Right ventricle myocardium superior (tissue), 1 donor: ENCODE measurements at regions not wholly inside any gene's neighbourhood (a gene's known extent, or its start where the extent isn't known, plus 50 kb on each side); places are given as distances from the start of the nearest gene placed in this dataset.

Experiments used
- ATAC-seq: fragments of 200-7000 bp; cut with Tn5 transposase; one replicate; pipeline ENCODE4 v1.9.1; 2020; ENCODE audit warnings: mild to moderate bottlenecking; ENCODE audit not compliant: poor library complexity
- DNase-seq: peaks from one replicate; pipeline ENCODE4 v3.0.0-alpha.2; 2020
- intact Hi-C: fragments of 100-400 bp; cut with DNase I; formaldehyde crosslinking; loops from one replicate; pipeline ENCODE4 v1.11.2; 2022
- donor health status: DM: no; HTN: yes; CAD: no; lungs with severe emphysema.

GRCh38 chr5:168174376-168174775 is 117.1 kb upstream of the WWC1 start:
- ATAC-seq: no peak
- no peak for DNase-seq
- intact Hi-C loops: no loop called here

GRCh38 chr5:168176251-168176650 is 115.2 kb upstream of the WWC1 start:
- DNase-seq (no peak), ATAC-seq (no peak)
- intact Hi-C loops: no loop called here

- intact Hi-C loops: no loop called here
- DNase-seq (no peak), ATAC-seq (no peak)
Measured at GRCh38 chr5:168176941-168177340, 114.5 kb upstream of the WWC1 start.

GRCh38 chr5:168177831-168178450 is 113.5 kb upstream of the WWC1 start:
- DNase-seq (peak; percentile 51), ATAC-seq (peak; percentile 84)
- intact Hi-C loops: no loop called here

GRCh38 chr5:168179192-168179593 is 112.3 kb upstream of the WWC1 start:
- ATAC-seq (peak; percentile 14), DNase-seq (no peak)
- intact Hi-C loops: no loop called here

- intact Hi-C loops: no loop called here
- DNase-seq (no peak), ATAC-seq (no peak)
Measured at GRCh38 chr5:168182269-168182668, 109.2 kb upstream of the WWC1 start.

GRCh38 chr5:168184103-168184502 is 107.3 kb upstream of the WWC1 start:
- intact Hi-C loops: no loop called here
- DNase-seq: no peak
- no peak for ATAC-seq

- intact Hi-C loops: no loop called here
- ATAC-seq (peak; percentile 79), DNase-seq (no peak)
Measured at GRCh38 chr5:168186289-168187074, 105.0 kb upstream of the WWC1 start.

GRCh38 chr5:168187614-168188013 is 103.8 kb upstream of the WWC1 start:
- intact Hi-C loops: no loop called here
- DNase-seq (no peak), ATAC-seq (peak; percentile 15)

GRCh38 chr5:168188182-168188581 is 103.3 kb upstream of the WWC1 start:
- no peak for DNase-seq
- peak; percentile 65 for ATAC-seq
- intact Hi-C loops: no loop called here

GRCh38 chr5:168192120-168192519 is 99.3 kb upstream of the WWC1 start:
- DNase-seq (no peak), ATAC-seq (no peak)
- intact Hi-C loops: no loop called here

- DNase-seq: no peak
- peak; percentile 33 for ATAC-seq
- intact Hi-C loops: no loop called here
Measured at GRCh38 chr5:168193493-168194250, 97.8 kb upstream of the WWC1 start.

- intact Hi-C loops: no loop called here
- DNase-seq (no peak), ATAC-seq (peak; percentile 17)
Measured at GRCh38 chr5:168195110-168195509, 96.3 kb upstream of the WWC1 start.

GRCh38 chr5:168198359-168198758 is 93.1 kb upstream of the WWC1 start:
- ATAC-seq (no peak), DNase-seq (no peak)
- intact Hi-C loops: no loop called here

GRCh38 chr5:168202996-168203395 is 88.4 kb upstream of the WWC1 start:
- DNase-seq: no peak
- no peak for ATAC-seq
- intact Hi-C loops: no loop called here

GRCh38 chr5:168204165-168204564 is 87.3 kb upstream of the WWC1 start:
- ATAC-seq (no peak), DNase-seq (no peak)
- intact Hi-C loops: no loop called here

- ATAC-seq: peak; percentile 33
- no peak for DNase-seq
- intact Hi-C loops: no loop called here
Measured at GRCh38 chr5:168207450-168208029, 83.9 kb upstream of the WWC1 start.

- intact Hi-C loops: no loop called here
- DNase-seq (no peak), ATAC-seq (peak; percentile 14)
Measured at GRCh38 chr5:168209244-168209995, 82.0 kb upstream of the WWC1 start.

- no peak for DNase-seq
- intact Hi-C loops: loop anchor here (10.0 kb wide), 1 partner anchor 85 kb away; no protein-coding TSS in a partner anchor
- peak; percentile 35 for ATAC-seq
Measured at GRCh38 chr5:168209997-168210396, 81.4 kb upstream of the WWC1 start.
